GM23248 (cell line): ENCODE measurements at regions not wholly inside any gene's neighbourhood (a gene's known extent, or its start where the extent isn't known, plus 50 kb on each side); places are given as distances from the start of the nearest gene placed in this dataset.

Source experiments
- DNase-seq: peaks from one replicate; pipeline ENCODE4 v3.0.0-alpha.2; 2015
- H2AFZ ChIP-seq: fragments of 200-600 bp; sonication (generic); 2 replicates; pipeline ENCODE4 v1.6.1; 2016; ENCODE audit warnings: antibody characterized with exemption
- H3F3A ChIP-seq: fragments of 200-600 bp; sonication (generic); 2 replicates; pipeline ENCODE4 v1.6.1; 2016; ENCODE audit warnings: mild to moderate bottlenecking, antibody characterized with exemption, mixed run types; ENCODE audit not compliant: insufficient read depth
- H3K27ac ChIP-seq: fragments of 200-600 bp; sonication (generic); 2 replicates; pipeline ENCODE4 v1.5.1; 2016; ENCODE audit warnings: mild to moderate bottlenecking
- H3K27me3 ChIP-seq: fragments of 200-600 bp; sonication (generic); replicated peaks from 2 replicates; pipeline ENCODE4 v1.6.1; 2016; ENCODE audit warnings: mild to moderate bottlenecking; ENCODE audit not compliant: insufficient read depth
- H3K36me3 ChIP-seq: fragments of 200-600 bp; sonication (generic); 2 replicates; pipeline ENCODE4 v1.6.1; 2016; ENCODE audit warnings: low read depth, mild to moderate bottlenecking
- H3K4me1 ChIP-seq: fragments of 200-600 bp; sonication (generic); 2 replicates; pipeline ENCODE4 v1.6.1; 2016; ENCODE audit warnings: mild to moderate bottlenecking; ENCODE audit not compliant: insufficient read depth
- H3K4me2 ChIP-seq: fragments of 200-600 bp; sonication (generic); one replicate; pipeline ENCODE4 v1.6.1; 2016; ENCODE audit warnings: mild to moderate bottlenecking; ENCODE audit not compliant: unreplicated experiment
- H3K4me3 ChIP-seq: fragments of 200-600 bp; sonication (generic); 2 replicates; pipeline ENCODE4 v1.5.1; 2016; ENCODE audit warnings: mild to moderate bottlenecking
- H3K79me2 ChIP-seq: fragments of 200-600 bp; sonication (generic); 2 replicates; pipeline ENCODE4 v1.6.1; 2016; ENCODE audit warnings: mild to moderate bottlenecking; ENCODE audit not compliant: insufficient read depth
- H3K9ac ChIP-seq: fragments of 200-600 bp; sonication (generic); 2 replicates; pipeline ENCODE4 v1.6.1; 2016; ENCODE audit warnings: mild to moderate bottlenecking
- H3K9me2 ChIP-seq: fragments of 200-600 bp; sonication (generic); 2 replicates; pipeline ENCODE4 v1.6.1; 2016; ENCODE audit warnings: mixed run types, mild to moderate bottlenecking, moderate library complexity; ENCODE audit not compliant: insufficient read depth
- H3K9me3 ChIP-seq: fragments of 200-600 bp; sonication (generic); one replicate; pipeline ENCODE4 v1.6.1; 2017; ENCODE audit warnings: low read depth
- H4K20me1 ChIP-seq: fragments of 200-600 bp; sonication (generic); 2 replicates; pipeline ENCODE4 v1.6.0; 2016; ENCODE audit not compliant: insufficient read depth
- EZH2 ChIP-seq: fragments of 200-600 bp; sonication (generic); IDR thresholded peaks from 2 replicates; pipeline ENCODE4 v1.6.1; 2018; ENCODE audit warnings: antibody characterized with exemption, mild to moderate bottlenecking; ENCODE audit not compliant: insufficient read depth, poor library complexity, severe bottlenecking
- EZH2phosphoT487 ChIP-seq: fragments of 200-600 bp; sonication (generic); IDR thresholded peaks from 2 replicates; pipeline ENCODE4 v1.6.1; 2018; ENCODE audit warnings: antibody characterized with exemption, moderate library complexity, mild to moderate bottlenecking, low read depth; ENCODE audit not compliant: insufficient read depth
- WGBS, 2 experiments: methylation state at CpG; one replicate each; pipeline ENCODE4 v1.1.6; 2015 to 2017; ENCODE audit warnings: low lambda C conversion rate in 2 of 2, low coverage in 1 of 2; ENCODE audit errors: missing lambda C conversion rate in 2 of 2; 5-methylcytosine and 5-hydroxymethylcytosine counted together
- in situ Hi-C: fragments of 300-500 bp; cut with MboI; formaldehyde crosslinking; loops from 2 replicates; pipeline ENCODE4 v1.15.0; 2020

DNA sequence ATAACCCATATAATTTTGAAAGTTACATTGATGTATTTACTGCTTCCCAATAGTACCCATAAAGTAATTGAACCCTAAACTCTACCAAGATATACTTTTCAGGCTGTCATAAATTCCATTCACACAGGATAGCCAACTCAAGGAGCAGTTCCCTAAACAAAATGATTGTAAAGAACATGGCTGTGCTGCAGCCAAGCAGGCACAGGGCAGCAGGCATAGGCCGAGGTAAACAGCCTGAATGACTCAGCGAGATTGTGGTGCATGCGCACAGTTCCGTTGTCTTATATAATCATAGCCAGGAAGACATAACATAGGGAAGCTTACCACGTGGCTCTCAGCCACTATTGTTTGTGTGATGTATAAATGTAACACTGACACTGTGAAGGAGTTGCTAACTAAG, 344.9 kb downstream of the FSCB start:
- 44 to 51% methylated on average over 5 of the region's 5 CpGs for whole genome bisulfite sequencing, 2 experiments
- no peaks in the 10 kb centered on the region for H4K20me1 ChIP-seq
- no peaks in the 10 kb centered on the region for H3K79me2 ChIP-seq
- no peaks in the 10 kb centered on the region for H3K9me3 ChIP-seq
- no peaks in the 10 kb centered on the region for H3K9me2 ChIP-seq
- H3K9ac ChIP-seq, result no peak overlapping the region
- in situ Hi-C loops, result no loop called here
- H3K4me2 ChIP-seq, result no peak overlapping the region
- no peak overlapping the region for H3K4me3 ChIP-seq
- no peaks in the 10 kb centered on the region for H3K27me3 ChIP-seq
- no peak overlapping the region for H2AFZ ChIP-seq
- TF ChIP-seq EZH2phosphoT487, result no peak
- TF ChIP-seq EZH2, result no peak
- no peaks in the 10 kb centered on the region for H3F3A ChIP-seq
- H3K27ac ChIP-seq, result no peak overlapping the region
- no peaks in the 10 kb centered on the region for H3K36me3 ChIP-seq
- DNase-seq, result no peak
- no peaks in the 10 kb centered on the region for H3K4me1 ChIP-seq

DNA sequence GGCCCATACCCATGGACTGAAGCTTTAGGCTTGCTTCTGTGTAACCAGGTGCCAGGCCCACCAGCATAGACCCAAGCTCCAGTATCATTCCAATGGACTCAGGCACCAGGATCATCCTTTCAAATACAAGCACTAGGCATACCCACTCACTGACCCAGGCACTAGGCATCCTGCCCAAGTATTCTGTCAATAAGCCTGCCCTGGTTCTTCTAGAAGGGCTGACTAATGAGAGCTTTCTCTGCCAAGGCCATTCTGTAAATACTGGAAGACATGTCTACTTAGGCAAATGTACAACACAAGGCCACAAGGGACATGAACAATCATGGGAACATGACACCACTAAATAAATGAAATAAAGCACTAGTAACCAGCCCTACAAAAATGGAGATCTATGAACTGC, 352.2 kb downstream of the FSCB start:
- no peak overlapping the region for H2AFZ ChIP-seq
- no peaks in the 10 kb centered on the region for H3K9me2 ChIP-seq
- no peak overlapping the region for H3K27ac ChIP-seq
- no peak for DNase-seq
- H3K4me3 ChIP-seq, result no peak overlapping the region
- in situ Hi-C loops, result no loop called here
- no peak overlapping the region for H3K4me2 ChIP-seq
- H3K9me3 ChIP-seq, result peaks cover 3% of the 10 kb centered on the region
- H3K79me2 ChIP-seq, result no peaks in the 10 kb centered on the region
- no peak overlapping the region for H3K9ac ChIP-seq
- no peaks in the 10 kb centered on the region for H4K20me1 ChIP-seq
- H3F3A ChIP-seq, result no peaks in the 10 kb centered on the region
- TF ChIP-seq EZH2, result no peak
- no peak for TF ChIP-seq EZH2phosphoT487
- no peaks in the 10 kb centered on the region for H3K27me3 ChIP-seq
- H3K4me1 ChIP-seq, result no peaks in the 10 kb centered on the region
- H3K36me3 ChIP-seq, result no peaks in the 10 kb centered on the region

DNA sequence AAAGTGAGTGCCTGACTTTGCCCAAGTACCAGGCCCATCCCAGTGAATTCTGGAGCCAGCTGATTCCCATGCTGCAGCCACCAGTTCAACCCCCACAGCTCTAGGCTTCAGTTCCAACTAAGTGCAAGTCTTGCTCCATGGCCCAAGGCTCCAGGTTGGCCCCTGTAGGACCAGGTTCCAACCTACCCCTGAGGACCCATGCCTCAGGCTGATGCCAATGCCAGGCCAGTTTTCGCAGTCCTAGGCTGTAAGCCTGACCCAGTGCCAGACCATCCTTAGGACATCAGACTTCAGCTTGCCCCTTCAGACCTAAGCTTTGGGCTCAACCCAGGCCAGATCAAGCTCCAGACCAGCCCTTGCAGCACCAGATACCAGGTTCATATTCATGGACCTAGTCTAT, 352.6 kb downstream of the FSCB start:
- no peak for TF ChIP-seq EZH2
- TF ChIP-seq EZH2phosphoT487, result no peak
- in situ Hi-C loops, result no loop called here
- H3F3A ChIP-seq, result no peaks in the 10 kb centered on the region

DNA sequence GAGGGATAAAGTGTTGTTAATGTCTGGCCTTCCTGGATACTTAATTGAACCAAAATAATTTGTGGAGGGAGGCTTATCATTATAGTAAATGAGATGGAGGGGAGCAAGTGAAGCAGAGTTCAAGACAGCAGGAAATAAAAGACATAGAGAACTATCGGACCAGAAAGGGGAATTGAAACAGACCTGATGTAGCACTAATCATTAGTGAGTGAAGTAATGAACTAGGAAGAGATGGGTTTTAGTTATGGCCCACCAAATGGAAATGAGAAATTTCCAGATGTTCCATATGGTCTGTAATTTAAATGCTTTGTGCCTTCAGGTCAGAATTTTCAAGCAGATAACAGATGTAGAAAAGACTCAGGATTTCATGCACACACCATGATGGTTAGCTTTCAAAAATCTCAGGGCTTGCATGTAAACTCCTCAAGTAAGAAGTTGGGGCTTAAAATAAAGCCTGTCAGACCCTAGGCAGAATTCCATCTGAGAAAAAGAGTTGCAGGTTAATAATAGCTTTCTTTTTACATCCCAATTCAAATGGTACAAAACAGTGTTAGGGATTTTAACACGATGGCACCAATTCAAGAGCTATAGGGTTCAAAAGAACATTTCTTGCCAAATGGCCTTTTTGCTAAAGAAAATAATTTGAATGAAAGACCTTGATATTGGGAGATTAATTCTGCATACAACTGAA, 355.8 kb downstream of the FSCB start:
- Histone ChIP-seq H2AFZ (no peak overlapping the region), H3K27ac (no peak overlapping the region), H3K27me3 (no peaks in the 10 kb centered on the region), H3K9ac (no peak overlapping the region), H3K4me3 (no peak overlapping the region), H3K79me2 (no peaks in the 10 kb centered on the region), H3K9me3 (peaks cover 3% of the 10 kb centered on the region), H4K20me1 (no peaks in the 10 kb centered on the region), H3K4me2 (no peak overlapping the region), H3F3A (no peaks in the 10 kb centered on the region), H3K4me1 (no peaks in the 10 kb centered on the region), H3K9me2 (no peaks in the 10 kb centered on the region), H3K36me3 (no peaks in the 10 kb centered on the region)
- in situ Hi-C loops, result no loop called here
- DNase-seq, result no peak
- TF ChIP-seq EZH2, result no peak
- no peak for TF ChIP-seq EZH2phosphoT487
- 6 to 8% methylated on average over 2 of the region's 2 CpGs for WGBS, 2 experiments

More for the DNA sequence above, 352.6 kb downstream of the FSCB start:
- H4K20me1 ChIP-seq, result no peaks in the 10 kb centered on the region
- DNase-seq, result no peak
- H3K79me2 ChIP-seq, result no peaks in the 10 kb centered on the region
- no peak overlapping the region for H3K4me3 ChIP-seq
- H3K9ac ChIP-seq, result no peak overlapping the region
- no peak overlapping the region for H2AFZ ChIP-seq
- H3K9me3 ChIP-seq, result peaks cover 3% of the 10 kb centered on the region
- H3K9me2 ChIP-seq, result no peaks in the 10 kb centered on the region
- H3K36me3 ChIP-seq, result no peaks in the 10 kb centered on the region
- H3K4me2 ChIP-seq, result no peak overlapping the region
- 10 to 50% methylated on average over 1 of the region's 1 CpG for WGBS, 2 experiments
- H3K27ac ChIP-seq, result no peak overlapping the region
- H3K27me3 ChIP-seq, result no peaks in the 10 kb centered on the region
- H3K4me1 ChIP-seq, result no peaks in the 10 kb centered on the region

DNA sequence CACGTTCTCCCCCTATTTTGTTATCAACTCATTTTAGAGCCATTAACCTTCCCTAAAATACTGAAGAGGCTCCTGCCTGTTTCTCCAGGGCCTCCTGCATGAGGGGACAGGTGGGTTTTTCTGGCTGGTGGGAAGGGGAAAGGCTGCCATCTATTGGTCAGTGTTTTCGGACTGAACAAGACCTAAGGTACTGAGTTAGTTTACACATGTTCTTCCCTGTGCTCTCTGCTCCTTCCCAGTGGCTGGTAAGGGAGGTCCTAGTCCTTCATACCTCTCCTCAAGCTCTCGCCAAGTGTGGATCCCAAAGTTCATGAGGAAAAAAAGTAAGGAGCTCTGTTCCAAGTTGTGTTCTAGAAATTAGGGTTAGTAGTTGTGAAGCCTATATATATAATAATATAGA, 357.5 kb downstream of the FSCB start:
- Histone ChIP-seq H3K27ac (no peak overlapping the region), H3K9me3 (no peaks in the 10 kb centered on the region), H3K9me2 (no peaks in the 10 kb centered on the region), H3K79me2 (no peaks in the 10 kb centered on the region), H4K20me1 (no peaks in the 10 kb centered on the region), H3K36me3 (no peaks in the 10 kb centered on the region), H3K9ac (no peak overlapping the region), H2AFZ (no peak overlapping the region), H3K4me3 (no peak overlapping the region), H3F3A (no peaks in the 10 kb centered on the region), H3K4me1 (no peaks in the 10 kb centered on the region), H3K27me3 (no peaks in the 10 kb centered on the region), H3K4me2 (no peak overlapping the region)
- in situ Hi-C loops, result no loop called here
- 12 to 13% methylated on average over 3 of the region's 3 CpGs for WGBS, 2 experiments
- TF ChIP-seq EZH2, result no peak
- TF ChIP-seq EZH2phosphoT487, result no peak
- no peak for DNase-seq
